ENCODE measurements at regions not wholly inside any gene's neighbourhood (a gene's known extent, or its start where the extent isn't known, plus 50 kb on each side); places are given as distances from the start of the nearest gene placed in this dataset.

- no peak for TF ChIP-seq CTCF (IDR thresholded peaks at IDR 0.05)
- TF ChIP-seq EZH2phosphoT487 (IDR thresholded peaks at IDR 0.05) = no peak
These were observed 360.3 kb upstream of the MYT1L start for GRCh38 chr2:2691419-2691818.
